ENCODE measurements at regions not wholly inside any gene's neighbourhood (a gene's known extent, or its start where the extent isn't known, plus 50 kb on each side); places are given as distances from the start of the nearest gene placed in this dataset.

DNA sequence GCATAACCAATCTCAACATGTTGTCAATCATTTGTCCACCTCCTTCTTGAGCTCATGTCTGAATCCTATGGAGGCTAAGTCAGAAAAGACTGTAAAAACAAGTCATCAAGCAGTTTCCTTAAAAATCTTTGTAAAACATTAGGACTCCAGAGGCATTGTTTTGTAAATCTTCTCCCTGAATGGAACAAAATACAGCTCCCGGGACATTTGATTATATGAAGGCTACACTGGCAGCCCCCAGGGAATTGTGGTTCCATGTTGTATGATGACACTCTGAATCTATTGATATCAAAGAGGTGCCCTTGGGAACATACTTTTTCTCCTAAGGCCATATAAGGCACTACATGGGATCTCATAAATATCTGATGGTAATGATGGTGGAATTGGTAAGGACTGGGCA lies 83.2 kb upstream of the NUDT12 start:
- TF ChIP-seq, protein P1, sequence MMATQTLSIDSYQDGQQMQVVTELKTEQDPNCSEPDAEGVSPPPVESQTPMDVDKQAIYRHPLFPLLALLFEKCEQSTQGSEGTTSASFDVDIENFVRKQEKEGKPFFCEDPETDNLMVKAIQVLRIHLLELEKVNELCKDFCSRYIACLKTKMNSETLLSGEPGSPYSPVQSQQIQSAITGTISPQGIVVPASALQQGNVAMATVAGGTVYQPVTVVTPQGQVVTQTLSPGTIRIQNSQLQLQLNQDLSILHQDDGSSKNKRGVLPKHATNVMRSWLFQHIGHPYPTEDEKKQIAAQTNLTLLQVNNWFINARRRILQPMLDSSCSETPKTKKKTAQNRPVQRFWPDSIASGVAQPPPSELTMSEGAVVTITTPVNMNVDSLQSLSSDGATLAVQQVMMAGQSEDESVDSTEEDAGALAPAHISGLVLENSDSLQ (IDR thresholded peaks at IDR 0.05), result no peak
- no peak for TF ChIP-seq NFRKB (IDR thresholded peaks at IDR 0.05)
- TF ChIP-seq ZNF384 (IDR thresholded peaks at IDR 0.05), result no peak
- CTCF ChIA-PET, result no interaction called here
- no peak for DNase-seq (ENCODE audit: extremely low spot score)
- POLR2A ChIA-PET, result no interaction called here

DNA sequence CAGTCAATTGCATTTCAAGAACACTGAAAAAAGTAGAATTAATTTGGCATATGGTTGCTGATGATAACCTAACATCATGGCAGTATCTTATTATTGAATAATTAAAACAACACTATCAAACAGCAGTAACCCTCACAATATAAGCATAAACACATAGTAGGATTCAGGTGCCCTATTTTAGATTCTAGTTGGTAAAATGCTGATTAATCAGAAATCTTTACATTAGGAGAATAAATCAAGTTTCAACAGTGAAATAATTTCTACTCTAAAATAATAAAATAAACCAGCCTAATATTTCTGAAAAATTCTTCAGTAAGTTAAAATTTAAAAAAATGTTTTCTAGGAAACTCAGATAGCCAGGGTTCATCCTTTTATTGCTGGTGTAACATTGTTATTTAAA lies 76.4 kb upstream of the NUDT12 start:
- TF ChIP-seq HDGF (IDR thresholded peaks at IDR 0.05; ENCODE audit: borderline replicate concordance) (no peak), LEF1 (IDR thresholded peaks at IDR 0.05; ENCODE audit: borderline replicate concordance) (no peak), SP1 (IDR thresholded peaks at IDR 0.05) (no peak), BHLHE40 (IDR thresholded peaks at IDR 0.05; ENCODE audit: borderline replicate concordance) (no peak), L3MBTL2 (conservative IDR thresholded peaks at IDR 0.05) (no peak), ELF4 (IDR thresholded peaks at IDR 0.05) (no peak)
- ChIA-PET POLR2A (no interaction called here), CTCF (no interaction called here)
- DNase-seq (ENCODE audit: extremely low spot score), result no peak

DNA sequence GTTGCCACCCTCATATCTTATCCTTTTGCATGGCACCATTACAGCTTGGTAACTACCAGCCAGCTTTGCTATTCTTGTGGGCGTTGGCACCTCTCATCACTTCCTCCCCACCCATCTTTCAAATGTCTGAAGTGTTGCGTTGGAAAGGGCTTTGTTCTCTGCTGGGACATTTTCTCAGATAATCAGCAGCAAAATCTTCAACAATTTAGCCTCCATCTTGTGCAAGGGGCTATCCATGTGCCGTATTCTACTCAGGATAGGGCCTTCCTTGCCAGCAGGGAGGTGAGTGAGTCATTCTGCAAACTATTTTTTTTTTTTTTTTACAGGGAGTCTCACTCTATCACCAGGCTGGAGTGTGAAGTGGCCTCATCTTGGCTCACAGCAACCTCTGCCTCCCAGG lies 62.1 kb upstream of the NUDT12 start:
- CTCF ChIA-PET, result no interaction called here
- POLR2A ChIA-PET, result no interaction called here
- DNase-seq (ENCODE audit: extremely low spot score), result no peak
- TF ChIP-seq ARNT (IDR thresholded peaks at IDR 0.05), result no peak
- no peak for TF ChIP-seq ELF4 (IDR thresholded peaks at IDR 0.05)
- TF ChIP-seq FOXA1 (IDR thresholded peaks at IDR 0.05), result no peak
- TF ChIP-seq ZNF384 (IDR thresholded peaks at IDR 0.05), result no peak
- TF ChIP-seq LEF1 (IDR thresholded peaks at IDR 0.05; ENCODE audit: borderline replicate concordance), result no peak
- TF ChIP-seq, protein P1 (IDR thresholded peaks at IDR 0.05), result no peak
- TF ChIP-seq FOXM1 (IDR thresholded peaks at IDR 0.05; ENCODE audit: borderline replicate concordance), result no peak
- no peak for TF ChIP-seq SP1 (IDR thresholded peaks at IDR 0.05)
- no peak for TF ChIP-seq L3MBTL2 (conservative IDR thresholded peaks at IDR 0.05)
- no peak for TF ChIP-seq HDGF (IDR thresholded peaks at IDR 0.05; ENCODE audit: borderline replicate concordance)
- TF ChIP-seq SUZ12 (IDR thresholded peaks at IDR 0.05), result no peak
- TF ChIP-seq FOXK2 (IDR thresholded peaks at IDR 0.05), result no peak
- TF ChIP-seq CTBP1 (IDR thresholded peaks at IDR 0.05; ENCODE audit: borderline replicate concordance), result no peak
- TF ChIP-seq NFRKB (IDR thresholded peaks at IDR 0.05), result no peak
- TF ChIP-seq BHLHE40 (IDR thresholded peaks at IDR 0.05; ENCODE audit: borderline replicate concordance), result no peak
- TF ChIP-seq TARDBP (IDR thresholded peaks at IDR 0.05), result no peak

DNA sequence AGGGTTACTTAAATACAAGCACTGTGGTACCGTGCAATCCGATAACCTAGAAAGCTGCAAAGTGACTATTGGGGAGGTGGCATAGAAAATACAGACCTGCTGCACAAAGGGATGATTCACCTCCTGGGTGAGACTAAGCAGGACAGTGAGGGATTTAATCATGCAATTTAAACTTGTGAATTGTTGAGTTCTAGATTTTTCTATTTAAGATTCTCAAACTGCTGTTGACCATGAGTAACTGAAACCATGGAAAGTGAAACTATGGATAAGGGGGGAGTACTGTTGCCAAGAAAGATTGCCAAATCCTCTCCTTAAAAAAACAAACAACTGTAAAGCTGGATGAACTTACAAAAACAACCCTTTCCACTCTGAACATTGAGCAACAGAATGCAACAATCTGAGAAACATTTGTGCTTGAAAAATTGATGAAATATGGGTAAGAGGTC lies 61.5 kb upstream of the NUDT12 start:
- DNase-seq (ENCODE audit: extremely low spot score), result no peak
- CTCF ChIA-PET, result no interaction called here
- no peak for TF ChIP-seq FOXM1 (IDR thresholded peaks at IDR 0.05; ENCODE audit: borderline replicate concordance)
- TF ChIP-seq, protein P1 (IDR thresholded peaks at IDR 0.05), result no peak
- no peak for TF ChIP-seq FOXA1 (IDR thresholded peaks at IDR 0.05)
- TF ChIP-seq TARDBP (IDR thresholded peaks at IDR 0.05), result no peak
- POLR2A ChIA-PET, result no interaction called here

DNA sequence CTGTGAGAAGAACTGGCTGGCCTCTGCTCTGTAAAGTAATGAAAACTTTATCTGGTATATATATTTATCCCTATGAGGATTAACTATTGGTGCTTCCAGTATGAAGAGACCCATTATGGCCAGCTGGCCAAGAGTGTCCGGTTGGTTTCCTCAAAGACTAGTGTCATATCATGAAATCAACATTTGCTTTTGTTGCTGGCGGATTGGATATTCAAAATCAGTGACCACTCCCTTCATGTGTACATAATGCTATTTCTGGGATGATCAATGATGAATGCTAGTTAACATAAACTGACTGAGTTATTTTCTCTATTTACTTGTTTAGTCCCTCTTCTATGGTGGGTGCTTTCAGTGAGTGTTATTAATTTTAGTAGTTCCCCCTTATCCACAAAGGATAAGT lies 60.8 kb upstream of the NUDT12 start:
- DNase-seq (ENCODE audit: extremely low spot score), result no peak
- POLR2A ChIA-PET, result no interaction called here
- CTCF ChIA-PET, result no interaction called here
- no peak for TF ChIP-seq FOXM1 (IDR thresholded peaks at IDR 0.05; ENCODE audit: borderline replicate concordance)
- no peak for TF ChIP-seq NFRKB (IDR thresholded peaks at IDR 0.05)
- no peak for TF ChIP-seq LEF1 (IDR thresholded peaks at IDR 0.05; ENCODE audit: borderline replicate concordance)
- no peak for TF ChIP-seq TARDBP (IDR thresholded peaks at IDR 0.05)
- no peak for TF ChIP-seq BHLHE40 (IDR thresholded peaks at IDR 0.05; ENCODE audit: borderline replicate concordance)
- no peak for TF ChIP-seq SUZ12 (IDR thresholded peaks at IDR 0.05)
- TF ChIP-seq, protein P1 (IDR thresholded peaks at IDR 0.05), result no peak
- no peak for TF ChIP-seq CTBP1 (IDR thresholded peaks at IDR 0.05; ENCODE audit: borderline replicate concordance)
- no peak for TF ChIP-seq FOXA1 (IDR thresholded peaks at IDR 0.05)
- TF ChIP-seq L3MBTL2 (conservative IDR thresholded peaks at IDR 0.05), result no peak
- no peak for TF ChIP-seq ELF4 (IDR thresholded peaks at IDR 0.05)
- no peak for TF ChIP-seq HDGF (IDR thresholded peaks at IDR 0.05; ENCODE audit: borderline replicate concordance)
- TF ChIP-seq ZNF384 (IDR thresholded peaks at IDR 0.05), result no peak
- TF ChIP-seq ARNT (IDR thresholded peaks at IDR 0.05), result no peak
- TF ChIP-seq FOXK2 (IDR thresholded peaks at IDR 0.05), result no peak

DNA sequence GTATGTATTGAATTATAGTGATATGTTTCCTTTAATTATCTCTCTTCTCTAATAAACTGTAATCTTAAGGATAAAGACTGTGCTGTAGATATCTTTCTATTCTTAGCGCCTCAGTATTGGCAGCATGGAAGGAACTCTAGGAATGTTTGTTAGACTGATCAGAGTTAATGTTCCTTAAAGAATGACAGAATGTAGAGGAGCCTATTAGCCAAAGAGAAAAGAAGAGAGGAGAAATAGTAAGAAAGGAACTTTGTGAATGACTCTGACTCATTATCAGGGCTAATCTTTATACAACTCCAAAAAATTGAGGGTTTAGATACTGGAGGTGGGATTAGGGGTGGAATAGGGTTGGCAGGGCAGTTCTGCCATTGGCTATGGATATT lies 59.0 kb upstream of the NUDT12 start:
- TF ChIP-seq FOXM1 (IDR thresholded peaks at IDR 0.05; ENCODE audit: borderline replicate concordance) (no peak), CTBP1 (IDR thresholded peaks at IDR 0.05; ENCODE audit: borderline replicate concordance) (no peak), SP1 (IDR thresholded peaks at IDR 0.05) (no peak), FOXK2 (IDR thresholded peaks at IDR 0.05) (no peak), ARNT (IDR thresholded peaks at IDR 0.05) (no peak)
- TF ChIP-seq, protein P1 (IDR thresholded peaks at IDR 0.05), result no peak
- POLR2A ChIA-PET, result no interaction called here
- no peak for DNase-seq (ENCODE audit: extremely low spot score)
- CTCF ChIA-PET, result no interaction called here

Data from HEK293T (cell line).